ENCODE measurements at regions not wholly inside any gene's neighbourhood (a gene's known extent, or its start where the extent isn't known, plus 50 kb on each side); places are given as distances from the start of the nearest gene placed in this dataset.

DNA sequence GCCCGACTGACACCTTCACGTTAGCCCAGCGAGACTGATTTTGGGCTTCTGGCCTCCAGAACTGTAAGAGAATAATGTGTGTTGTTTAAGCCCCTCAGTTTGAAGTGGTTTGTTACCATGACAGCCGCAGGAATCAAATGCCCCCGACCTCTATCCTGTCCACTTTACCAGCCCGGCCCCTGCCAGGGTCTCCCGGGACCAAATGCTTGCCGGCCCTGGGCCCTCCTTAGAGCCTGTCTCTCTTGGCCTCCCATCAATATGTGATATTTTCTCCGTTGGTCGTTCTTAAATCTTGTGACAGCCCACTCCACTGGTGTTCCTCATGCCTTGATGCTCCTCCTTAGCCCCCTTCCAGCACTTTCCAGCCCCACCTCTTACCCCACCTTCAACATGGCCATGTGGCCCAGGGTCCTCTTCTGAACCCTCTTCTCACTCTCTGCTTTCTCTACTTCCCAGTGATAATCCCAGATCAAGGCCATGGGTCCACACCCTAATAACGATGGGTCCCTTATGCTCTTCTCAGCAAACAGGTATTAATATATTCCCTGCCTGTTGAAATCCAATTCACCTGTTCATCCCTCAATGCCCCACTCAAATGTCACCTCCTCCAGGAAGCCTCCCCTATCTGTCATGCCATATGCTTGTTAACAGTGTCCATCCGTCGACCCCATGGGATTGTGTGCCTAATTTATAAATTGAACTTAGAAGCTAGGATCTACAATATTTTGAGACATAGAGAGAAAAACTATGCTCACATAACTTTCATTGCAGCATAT is 192.8 kb downstream of the ZFP36L2 start (continued):
- TF ChIP-seq ZNF462 (CRISPR knock-in tag; IDR thresholded peaks at IDR 0.05) (no peak), JUNB (IDR thresholded peaks at IDR 0.05; ENCODE audit: unreplicated experiment) (no peak)
- TF ChIP-seq, protein P1, sequence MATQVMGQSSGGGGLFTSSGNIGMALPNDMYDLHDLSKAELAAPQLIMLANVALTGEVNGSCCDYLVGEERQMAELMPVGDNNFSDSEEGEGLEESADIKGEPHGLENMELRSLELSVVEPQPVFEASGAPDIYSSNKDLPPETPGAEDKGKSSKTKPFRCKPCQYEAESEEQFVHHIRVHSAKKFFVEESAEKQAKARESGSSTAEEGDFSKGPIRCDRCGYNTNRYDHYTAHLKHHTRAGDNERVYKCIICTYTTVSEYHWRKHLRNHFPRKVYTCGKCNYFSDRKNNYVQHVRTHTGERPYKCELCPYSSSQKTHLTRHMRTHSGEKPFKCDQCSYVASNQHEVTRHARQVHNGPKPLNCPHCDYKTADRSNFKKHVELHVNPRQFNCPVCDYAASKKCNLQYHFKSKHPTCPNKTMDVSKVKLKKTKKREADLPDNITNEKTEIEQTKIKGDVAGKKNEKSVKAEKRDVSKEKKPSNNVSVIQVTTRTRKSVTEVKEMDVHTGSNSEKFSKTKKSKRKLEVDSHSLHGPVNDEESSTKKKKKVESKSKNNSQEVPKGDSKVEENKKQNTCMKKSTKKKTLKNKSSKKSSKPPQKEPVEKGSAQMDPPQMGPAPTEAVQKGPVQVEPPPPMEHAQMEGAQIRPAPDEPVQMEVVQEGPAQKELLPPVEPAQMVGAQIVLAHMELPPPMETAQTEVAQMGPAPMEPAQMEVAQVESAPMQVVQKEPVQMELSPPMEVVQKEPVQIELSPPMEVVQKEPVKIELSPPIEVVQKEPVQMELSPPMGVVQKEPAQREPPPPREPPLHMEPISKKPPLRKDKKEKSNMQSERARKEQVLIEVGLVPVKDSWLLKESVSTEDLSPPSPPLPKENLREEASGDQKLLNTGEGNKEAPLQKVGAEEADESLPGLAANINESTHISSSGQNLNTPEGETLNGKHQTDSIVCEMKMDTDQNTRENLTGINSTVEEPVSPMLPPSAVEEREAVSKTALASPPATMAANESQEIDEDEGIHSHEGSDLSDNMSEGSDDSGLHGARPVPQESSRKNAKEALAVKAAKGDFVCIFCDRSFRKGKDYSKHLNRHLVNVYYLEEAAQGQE (IDR thresholded peaks at IDR 0.05; ENCODE audit: unreplicated experiment), result no peak

GRCh38 chr2:43033016-43033270 is 193.5 kb downstream of the ZFP36L2 start:
- Mint-ChIP-seq H3K9me3 (no peaks in the 10 kb centered on the region; the same call in 1 of the 3 replicates), H3K36me3 (ENCODE audit: low read depth) (no peaks in the 10 kb centered on the region; the same call in 2 of the 3 replicates), H3K4me1 (peaks cover 4% of the 10 kb centered on the region), H3K4me3 (no peak overlapping the region), H3K27ac (no peak overlapping the region), H3K27me3 (ENCODE audit: insufficient read depth, low read depth, poor library complexity) (peaks cover 2% of the 10 kb centered on the region)
- H3K27ac ChIP-seq (ENCODE audit: low read depth), result no peak overlapping the region
- no peaks in the 10 kb centered on the region for H4K20me1 ChIP-seq (replicated peaks; ENCODE audit: insufficient read depth)
- no peak overlapping the region for H3K4me2 ChIP-seq
- no peak for ATAC-seq
- DNase-seq (ENCODE audit: low spot score), result no peak
- H3K9me2 ChIP-seq (ENCODE audit: insufficient read depth), result no peaks in the 10 kb centered on the region
- H3F3A ChIP-seq (replicated peaks; ENCODE audit: low read depth), result no peaks in the 10 kb centered on the region
- no peaks in the 10 kb centered on the region for H3K4me1 ChIP-seq (ENCODE audit: insufficient read depth)
- H3K27me3 ChIP-seq (ENCODE audit: insufficient read depth), result no peaks in the 10 kb centered on the region
- H3K79me2 ChIP-seq (replicated peaks; ENCODE audit: insufficient read depth), result no peaks in the 10 kb centered on the region
- no peak overlapping the region for H2AFZ ChIP-seq
- no peaks in the 10 kb centered on the region for H3K36me3 ChIP-seq (ENCODE audit: insufficient read depth)
- H3K4me3 ChIP-seq, result no peak overlapping the region
- TF ChIP-seq STAT1 (IDR thresholded peaks at IDR 0.05; ENCODE audit: unreplicated experiment) (no peak), EZH2phosphoT487 (IDR thresholded peaks at IDR 0.05; ENCODE audit: unreplicated experiment) (no peak), EZH2 (IDR thresholded peaks at IDR 0.05; ENCODE audit: low read depth, unreplicated experiment) (no peak), ETS1 (IDR thresholded peaks at IDR 0.05) (no peak), ZNF331 (CRISPR knock-in tag; IDR thresholded peaks at IDR 0.05; ENCODE audit: low read depth) (no peak)

All from GM23338 (cell line).